Right renal pelvis (tissue), 4 donors: ENCODE measurements at regions not wholly inside any gene's neighbourhood (a gene's known extent, or its start where the extent isn't known, plus 50 kb on each side); places are given as distances from the start of the nearest gene placed in this dataset.
"Not testable (repeated sequence)": the region's sequence is repeated elsewhere in the genome, so short reads cannot be mapped to it uniquely, and the experiment has no call there.

ENCODE experiments used
- DNase-seq, 4 donors: peaks; one replicate each; pipeline ENCODE4 v3.0.0-alpha.2; 2013; ENCODE audit warnings: low read depth in 4 of 4, low spot score in 3 of 4, missing footprints in 1 of 4

DNA sequence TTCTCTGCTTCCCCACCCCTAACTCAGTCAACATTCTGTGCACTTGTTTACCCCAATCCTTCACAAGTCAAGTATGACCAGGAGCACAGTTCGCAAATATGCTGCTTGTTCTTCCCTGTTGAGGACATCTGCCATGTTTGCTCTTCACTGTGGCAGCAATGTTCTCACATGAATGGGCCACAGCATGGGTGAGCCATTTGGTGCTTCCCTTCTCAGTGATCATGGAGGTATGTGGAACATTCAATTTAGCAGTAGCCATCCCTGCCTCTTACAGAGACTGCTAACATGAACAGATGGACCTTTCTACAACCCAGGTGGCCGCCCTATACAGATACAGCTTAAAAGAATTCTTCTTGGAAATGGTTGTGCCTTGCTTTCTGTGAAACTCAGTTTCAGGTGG lies 660.1 kb upstream of the SGO1 start:
- no peak for DNase-seq

DNA sequence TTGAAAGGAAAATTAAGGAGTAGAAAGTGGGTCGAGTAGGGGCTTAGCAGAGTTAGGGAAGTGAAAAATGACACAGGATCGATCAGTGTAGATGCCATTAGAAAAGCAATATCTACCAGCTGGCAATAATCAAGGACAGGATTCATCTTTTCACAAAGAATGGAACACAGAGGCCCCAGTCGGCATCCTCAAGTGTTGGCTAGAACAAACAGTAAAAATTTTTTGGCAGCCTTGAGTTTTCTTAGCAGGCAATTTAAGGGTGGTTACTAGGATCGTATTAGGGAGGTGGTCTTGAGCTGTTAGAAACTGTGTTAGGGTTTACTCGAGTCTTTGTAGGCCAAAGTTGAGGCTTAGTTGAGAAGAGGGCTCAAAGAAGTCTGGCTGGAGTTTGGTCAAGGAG lies 658.8 kb upstream of the SGO1 start:
- DNase-seq, result no peak

DNA sequence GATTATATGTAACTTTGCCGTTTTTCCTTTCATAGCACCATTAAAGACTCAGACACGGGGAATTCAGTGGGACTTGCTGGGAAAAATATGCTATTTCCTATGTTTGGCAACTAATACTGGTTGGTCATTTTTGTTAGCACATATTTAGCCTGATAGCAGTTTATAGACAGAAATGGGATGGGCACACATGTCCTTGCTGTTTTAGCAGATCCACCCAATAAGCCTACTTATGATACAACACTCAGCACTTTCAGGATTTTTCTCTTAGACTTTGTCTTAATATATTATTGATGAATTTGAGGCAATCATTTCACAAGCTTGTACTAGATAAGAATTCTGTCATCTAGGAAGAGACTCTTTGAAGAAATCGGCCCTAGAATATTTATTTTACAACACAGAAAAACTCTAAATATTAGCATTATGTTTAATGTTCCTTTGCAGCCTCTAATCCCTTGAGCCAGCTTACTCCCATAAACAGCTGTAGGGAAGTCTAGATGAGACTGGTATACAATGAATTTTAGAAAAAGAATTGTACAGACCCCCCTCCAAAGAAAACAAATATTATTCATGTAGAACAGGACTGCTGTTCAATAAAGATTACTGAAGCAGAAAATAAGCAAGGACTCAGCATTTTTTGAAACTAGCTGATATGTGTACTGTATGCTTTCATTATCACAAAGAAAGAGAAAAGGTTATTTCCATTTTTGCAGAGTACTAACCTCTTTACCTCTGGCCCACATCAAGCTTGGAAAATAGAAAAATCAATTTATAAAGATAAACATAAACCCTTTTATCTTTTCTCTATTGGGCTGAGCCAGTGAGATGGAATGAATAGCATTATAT lies 656.8 kb upstream of the SGO1 start:
- DNase-seq, result no peak

DNA sequence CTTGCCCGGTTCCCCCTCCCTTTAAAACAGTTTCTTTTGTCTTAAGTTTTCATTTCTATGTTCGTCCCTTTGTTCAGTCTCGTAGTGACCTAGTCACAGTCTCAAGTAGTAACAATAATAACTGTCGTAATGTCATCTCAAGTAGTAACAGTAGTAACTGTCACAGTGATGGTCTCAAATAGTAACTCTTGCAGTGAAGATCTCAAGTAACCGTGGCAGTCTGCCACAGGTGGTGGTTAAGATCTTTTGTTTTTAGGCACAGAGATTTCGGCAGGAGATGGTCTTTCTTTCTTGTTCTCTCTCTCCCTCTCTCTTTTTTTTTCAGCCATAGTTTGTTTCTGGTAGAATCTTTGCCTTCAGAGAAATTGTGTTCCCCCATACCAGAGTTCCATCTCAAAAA lies 656.0 kb upstream of the SGO1 start:
- DNase-seq, result no peak

DNA sequence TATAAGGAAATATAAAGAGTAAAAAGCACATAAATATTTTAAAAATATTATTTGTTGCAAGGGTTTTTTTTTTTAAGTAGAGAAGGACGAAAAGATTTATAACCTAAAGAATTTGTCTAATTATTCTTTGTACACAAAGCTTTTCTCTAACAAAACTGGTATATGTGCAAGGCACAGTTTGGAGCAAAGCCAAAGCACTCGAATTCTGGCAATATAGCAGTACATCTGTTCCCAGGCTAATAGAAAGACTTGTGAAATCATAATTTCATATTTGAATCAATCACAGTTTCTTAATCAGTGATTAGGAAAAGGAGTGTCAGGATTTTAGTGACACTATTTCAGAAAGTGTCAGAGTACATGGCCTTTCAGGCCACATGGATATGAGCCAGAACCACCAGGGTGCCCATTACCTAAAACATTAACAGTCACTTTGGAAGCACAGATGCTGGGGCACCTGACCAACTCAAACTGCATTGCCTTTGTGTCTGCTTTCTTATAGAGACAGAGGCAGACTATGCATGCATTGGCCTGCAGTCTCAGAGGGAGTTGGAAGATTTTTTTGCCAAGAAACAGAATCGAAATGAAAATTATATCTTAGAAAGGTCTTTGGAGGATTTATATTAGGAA lies 651.8 kb upstream of the SGO1 start:
- DNase-seq, result no peak

DNA sequence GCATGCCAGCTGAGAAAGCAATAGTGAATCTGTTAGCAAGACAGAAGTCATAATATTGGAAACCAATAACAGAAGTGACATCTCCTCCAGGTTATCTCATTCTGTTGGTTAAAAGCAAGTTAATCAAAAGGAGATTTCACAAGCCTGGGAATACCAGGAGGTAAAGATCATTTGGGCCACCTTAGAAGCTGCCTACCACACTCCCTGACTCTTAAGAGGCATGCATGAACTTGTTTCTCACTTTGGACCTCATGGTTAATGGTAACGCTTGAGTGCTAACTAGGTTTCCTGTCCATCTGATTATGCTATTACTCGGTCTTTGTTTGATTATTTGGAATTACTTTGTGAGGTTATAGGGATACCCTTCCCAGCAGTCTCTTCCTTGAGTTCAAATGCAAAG lies 650.8 kb upstream of the SGO1 start:
- no peak for DNase-seq

DNA sequence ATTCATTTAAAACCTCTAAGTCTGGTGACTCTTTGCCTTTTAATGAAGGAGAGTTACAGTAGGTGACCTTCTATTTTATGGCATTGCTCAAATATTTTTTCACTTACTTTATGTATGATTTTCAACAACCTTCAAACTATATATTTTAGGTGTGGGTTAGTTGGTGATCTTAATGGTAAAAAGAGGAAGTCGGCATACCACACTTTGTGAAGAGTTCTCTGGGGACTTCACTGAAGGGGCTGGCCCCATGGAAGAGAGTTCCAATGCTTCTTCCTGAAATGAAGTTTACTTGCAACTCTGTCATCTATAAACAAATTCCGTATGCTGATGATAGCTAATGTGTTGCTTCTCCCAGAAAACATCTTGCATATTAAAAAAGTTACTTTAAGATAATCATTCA lies 647.0 kb upstream of the SGO1 start:
- DNase-seq, result no peak

DNA sequence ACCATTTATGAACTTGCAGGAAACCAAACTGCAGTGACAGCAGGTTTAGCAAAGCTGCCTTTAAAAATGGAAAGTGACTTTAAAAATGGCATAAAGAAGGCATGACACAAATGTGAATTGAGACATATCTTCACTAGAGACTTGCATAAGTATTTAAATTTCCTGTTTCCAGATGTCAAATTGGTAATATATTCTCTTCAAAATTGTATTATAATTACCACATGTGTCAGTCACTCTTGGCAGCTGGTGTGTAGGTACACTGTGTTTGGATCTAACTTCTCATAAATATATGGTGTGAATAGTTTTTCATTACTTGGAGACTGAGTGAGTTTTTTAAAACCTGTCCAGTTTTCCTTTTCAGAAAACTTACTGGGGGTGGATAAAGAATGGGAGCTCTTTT lies 636.2 kb upstream of the SGO1 start:
- DNase-seq, result no peak

DNA sequence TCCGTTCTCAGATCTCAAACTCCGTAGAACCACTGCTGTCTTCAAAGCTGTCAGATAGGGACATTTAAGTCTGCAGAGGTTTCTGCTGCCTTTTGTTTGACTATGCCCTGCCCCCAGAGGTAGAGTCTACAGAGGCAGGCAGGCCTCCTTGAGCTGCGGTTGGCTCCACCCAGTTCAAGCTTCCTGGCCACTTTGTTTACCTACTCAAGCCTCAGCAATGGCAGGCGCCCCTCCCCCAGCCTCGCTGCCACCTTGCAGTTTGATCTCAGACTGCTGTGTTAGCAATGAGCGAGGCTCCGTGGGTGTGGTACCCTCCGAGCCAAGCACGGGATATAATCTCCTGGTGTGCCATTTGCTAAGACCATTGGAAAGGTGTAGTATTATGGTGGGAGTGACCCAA lies 634.9 kb upstream of the SGO1 start:
- DNase-seq, result not testable (repeated sequence)

DNA sequence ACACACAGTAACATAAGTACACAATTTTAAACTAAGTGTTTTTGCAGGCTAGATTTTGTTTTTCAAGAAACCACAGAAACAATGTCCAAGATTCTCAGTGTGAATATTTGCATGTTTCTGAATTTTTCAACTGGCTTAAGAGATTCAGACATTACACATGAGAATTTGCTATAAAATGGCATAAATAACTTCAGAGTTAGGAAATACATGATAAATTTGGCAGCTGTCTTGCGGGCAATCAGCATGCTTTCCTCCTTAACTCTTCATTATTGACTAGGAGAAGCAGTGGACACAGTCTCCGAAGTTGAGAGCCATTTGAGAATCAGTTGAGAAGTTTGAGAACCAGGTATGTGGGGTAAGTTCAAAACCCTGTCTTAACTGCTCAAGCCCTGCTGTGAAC lies 625.6 kb upstream of the SGO1 start:
- DNase-seq, result no peak

DNA sequence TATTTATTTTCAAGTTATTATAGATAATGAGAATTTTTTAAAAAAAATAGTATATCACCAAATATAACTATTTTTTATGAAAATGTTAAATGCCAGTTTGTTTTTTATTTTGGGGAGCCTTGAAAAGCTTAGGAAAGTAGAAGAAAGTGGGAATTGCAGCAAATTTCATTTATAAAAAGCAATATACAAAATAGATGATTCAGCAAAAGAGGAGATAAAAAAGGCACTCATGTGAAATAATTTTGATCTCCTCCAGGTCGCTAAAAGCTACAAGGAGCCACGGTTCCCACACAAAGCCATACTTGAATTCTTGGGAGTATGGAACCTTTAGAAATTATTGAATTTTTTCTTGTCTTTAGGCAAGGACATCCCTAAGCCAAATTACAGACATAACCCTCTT lies 625.0 kb upstream of the SGO1 start:
- no peak for DNase-seq

DNA sequence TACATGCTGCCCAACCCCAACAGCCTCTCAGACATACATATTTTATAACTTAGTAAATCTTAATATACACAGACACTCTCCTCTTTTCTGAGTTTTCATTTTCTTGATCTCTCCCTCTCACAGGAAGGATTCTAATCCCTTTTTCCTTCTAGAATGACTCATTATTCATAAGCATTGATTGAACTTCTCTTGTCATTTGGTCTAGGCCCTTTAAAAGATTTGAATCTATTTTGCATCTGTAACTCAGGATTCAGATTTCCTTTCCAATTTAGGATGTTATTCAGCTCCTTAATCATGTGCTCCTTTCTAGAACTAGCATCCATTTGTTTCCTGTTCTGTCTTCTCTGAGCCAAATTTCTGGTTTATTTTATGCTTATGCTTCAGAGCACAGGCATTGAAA lies 624.5 kb upstream of the SGO1 start:
- no peak for DNase-seq

DNA sequence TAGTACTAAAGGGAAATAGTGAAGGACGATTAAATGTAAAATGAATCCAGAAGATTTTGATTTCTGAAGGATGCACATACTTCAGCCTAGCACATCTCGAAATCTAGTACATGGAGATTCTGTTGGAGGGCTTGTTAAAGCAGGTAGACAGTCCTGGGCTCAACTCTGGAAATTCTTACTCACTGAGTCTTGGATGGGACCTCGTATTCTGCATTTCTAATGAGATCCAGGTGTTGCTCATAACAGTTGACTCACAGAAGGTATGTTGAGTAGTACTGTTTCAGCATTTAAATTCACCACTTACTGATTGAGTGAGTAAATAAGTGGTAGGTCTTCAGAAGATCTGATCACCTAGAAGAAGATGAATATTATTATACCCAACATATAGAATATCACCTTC lies 623.4 kb upstream of the SGO1 start:
- DNase-seq, result no peak

DNA sequence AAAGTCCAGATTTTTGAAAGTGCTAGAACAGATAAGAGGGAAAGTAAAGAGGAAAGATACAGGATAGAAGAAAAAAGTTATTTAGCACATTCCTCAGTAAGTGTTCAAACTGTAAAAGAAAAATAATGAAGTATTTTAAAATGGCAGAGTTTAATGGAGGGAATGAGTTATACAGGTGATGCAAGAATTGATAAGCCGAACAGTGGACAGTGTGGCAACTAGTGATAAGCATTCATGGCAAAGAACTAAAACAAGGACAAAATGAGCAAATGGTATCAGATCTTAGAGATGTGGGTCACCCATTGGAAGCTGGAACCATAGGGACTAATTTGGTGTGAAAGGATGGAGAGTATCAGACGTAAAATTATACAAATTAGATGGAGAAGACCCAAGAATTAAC lies 622.9 kb upstream of the SGO1 start:
- no peak for DNase-seq

DNA sequence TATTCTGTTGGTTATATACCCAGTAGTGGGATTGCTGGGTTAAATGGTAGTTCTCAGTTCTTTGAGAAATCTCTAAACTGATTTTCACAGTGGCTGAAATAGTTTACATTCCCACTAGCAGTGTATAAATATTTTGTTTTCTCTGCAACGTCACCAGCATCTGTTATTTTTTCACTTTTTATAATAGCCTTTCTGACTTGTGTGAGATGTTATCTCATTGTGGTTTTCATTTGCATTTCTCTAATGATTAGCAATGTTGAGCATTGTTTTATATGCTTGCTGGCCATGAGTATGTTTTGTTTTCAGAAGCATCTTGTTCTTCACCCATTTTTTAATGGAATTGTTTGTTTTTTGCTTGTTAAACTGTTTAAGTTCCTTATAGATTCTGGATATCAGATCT lies 612.7 kb upstream of the SGO1 start:
- DNase-seq, result no peak

DNA sequence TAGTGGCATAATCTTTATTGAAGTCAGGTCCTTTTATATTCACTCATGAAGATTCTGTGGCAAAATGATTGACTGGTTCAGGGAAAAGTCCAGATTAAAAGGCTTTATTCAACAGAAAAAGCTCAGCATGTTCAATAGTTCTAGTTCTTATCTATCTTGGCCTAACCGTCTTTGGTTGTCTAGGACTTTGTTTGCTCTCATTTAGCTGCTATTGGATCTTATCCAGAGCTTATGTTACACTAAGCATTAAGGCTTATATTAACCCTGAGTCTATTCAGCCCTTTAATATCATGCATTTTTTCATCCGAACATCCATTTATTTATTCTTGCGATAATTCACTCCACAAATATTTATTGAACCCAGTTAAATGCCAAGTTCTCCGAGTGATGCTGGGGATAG lies 601.0 kb upstream of the SGO1 start:
- no peak for DNase-seq

DNA sequence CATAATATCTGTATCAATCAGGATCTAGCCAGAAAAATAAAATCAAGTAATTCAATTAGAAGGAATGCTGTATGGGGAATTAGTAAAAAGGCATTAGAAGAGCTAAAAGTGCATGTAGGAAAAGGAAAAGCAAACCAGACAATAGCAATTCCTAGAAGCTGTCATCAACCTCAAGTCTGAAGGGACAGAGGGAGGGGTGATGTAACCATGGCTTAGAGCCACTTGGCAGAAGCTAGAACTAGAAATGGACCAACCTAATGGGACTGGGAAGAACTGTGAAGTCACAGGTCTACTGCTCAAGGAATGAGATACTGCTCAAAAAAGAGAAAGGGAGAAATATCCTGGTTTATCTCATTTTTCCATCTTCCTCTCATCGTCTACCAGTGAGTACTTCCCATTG lies 590.7 kb upstream of the SGO1 start:
- no peak for DNase-seq

DNA sequence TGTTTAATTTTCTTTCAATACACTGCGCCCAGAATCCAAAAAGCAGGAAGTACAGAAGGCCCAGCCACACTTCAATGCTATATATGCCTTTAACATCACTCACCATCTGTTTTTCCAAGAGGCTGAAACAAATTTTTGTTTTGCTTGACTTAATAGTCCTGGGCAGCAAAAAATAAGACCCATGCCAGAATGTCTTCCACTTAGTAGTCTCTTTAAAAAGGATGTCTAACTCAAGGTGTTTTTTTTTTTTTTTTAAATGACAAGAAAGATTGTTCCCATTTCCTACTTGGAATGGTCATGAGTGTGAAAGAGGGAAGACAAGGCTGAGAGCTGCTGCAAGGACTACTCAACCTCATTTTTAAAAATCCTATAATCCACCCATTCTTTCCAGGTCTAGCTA lies 590.3 kb upstream of the SGO1 start:
- DNase-seq, result no peak

DNA sequence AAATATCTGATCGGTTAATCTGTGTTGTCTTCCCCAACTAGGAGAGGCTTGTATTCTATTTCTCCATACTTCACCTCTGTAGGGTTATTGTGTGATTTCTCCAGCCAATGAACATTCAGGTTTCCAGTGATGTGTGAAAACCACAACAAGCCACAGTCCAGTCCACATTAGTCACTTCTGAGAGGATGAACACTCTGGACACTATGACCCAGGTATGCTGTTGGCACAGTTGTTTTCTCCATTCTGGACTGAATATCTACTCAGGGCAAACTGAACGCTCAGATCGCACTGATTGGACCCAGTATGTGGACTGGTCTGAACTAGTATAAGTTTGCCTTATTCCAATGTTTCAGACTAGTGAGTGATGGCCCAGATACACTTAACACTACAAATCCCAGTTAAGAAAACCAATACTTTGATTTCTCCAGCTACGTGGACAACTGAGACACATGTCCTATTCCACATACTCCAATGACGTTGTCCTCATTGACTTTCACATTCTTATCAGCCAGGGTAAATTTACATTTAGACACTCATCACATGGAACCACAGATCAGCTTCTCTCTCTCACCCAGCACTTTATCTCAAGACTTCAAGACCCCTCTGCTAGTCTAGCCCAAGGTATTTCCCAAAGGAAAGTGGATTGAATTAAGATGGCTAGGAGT lies 587.4 kb upstream of the SGO1 start:
- DNase-seq, result no peak

DNA sequence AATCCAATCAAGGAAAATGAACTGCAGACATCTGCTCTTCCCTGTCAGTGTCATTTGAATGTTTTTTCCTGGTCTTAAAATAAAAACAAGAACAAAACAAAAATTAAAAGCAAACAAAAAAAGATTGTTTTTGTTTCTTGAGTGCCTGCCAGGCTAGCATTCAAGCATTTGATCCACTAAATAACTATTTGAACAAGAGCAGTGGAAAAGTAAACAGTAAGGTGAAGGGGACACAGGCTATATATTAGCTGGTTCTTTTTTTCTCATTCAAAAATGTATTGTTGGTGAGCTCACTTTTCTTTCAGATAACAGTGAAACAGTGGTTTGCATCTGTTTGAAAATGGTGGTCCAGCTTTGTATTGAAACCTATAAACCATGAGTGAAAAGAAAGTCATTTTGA lies 586.9 kb upstream of the SGO1 start:
- DNase-seq, result no peak

DNA sequence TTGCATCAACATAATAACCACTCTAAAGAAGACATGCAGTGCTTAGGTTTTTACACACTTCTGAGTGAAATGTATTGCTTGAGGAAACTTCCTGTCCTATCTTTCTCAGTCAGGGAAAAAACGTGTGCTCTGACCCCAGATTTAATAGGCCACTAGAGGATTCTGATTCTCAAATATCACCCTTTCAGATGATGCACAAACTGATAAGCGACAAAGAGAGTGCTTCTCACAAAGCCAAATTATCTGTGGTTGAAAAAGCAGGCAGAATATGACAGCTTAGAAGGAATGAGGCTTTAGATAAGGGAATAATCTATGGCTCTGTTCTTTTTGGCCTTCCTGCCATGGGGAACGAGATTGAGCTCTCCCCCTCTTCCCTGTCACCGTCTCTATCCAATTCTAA lies 583.4 kb upstream of the SGO1 start:
- DNase-seq, result no peak

DNA sequence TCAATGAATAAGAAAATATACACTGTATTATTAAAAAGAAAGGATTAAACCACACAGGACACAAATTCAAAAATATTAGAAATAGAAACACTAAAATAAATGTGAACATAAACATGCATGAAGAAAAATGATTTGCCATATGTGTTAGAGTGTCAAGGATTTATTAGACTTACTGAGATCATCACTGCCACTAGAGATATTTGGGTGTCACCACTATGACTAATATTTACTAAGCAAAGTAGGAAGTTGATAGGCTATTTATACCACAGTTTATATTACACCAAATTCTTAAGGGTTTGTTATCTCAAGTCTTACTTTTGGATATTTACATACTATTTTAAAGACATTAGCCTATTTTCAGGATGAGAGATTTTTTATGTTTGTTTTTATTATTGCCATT lies 575.0 kb upstream of the SGO1 start:
- no peak for DNase-seq
